GM18909 (cell line): ENCODE measurements at regions not wholly inside any gene's neighbourhood (a gene's known extent, or its start where the extent isn't known, plus 50 kb on each side); places are given as distances from the start of the nearest gene placed in this dataset.
A peak's percentile ranks its signal among the peaks of the same experiment; 100 is the strongest.

Experiments
- ATAC-seq: cut with Tn5 transposase; IDR thresholded peaks from one replicate; pipeline ENCODE4 v1.9.1; 2021; ENCODE audit warnings: mild to moderate bottlenecking; ENCODE audit not compliant: unreplicated experiment, poor library complexity

DNA sequence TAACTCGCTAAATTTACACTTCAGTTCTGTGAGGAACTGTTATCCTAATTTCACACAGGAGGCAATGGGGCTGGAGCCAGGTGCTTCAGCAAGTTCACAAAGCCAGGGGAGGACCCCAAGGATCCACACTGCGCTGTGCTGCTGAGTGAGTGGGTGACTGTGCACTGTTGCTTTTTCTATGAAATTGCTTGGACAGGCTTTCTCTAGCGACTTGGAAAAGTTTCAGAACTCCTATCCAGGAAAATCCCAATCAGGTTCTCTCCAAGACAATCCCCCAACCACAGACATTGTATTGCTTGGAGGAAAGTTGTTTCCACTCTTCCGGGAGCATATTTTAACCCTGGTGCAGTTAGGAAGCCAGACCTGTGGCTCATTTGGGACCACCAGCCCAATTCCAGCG lies 175.9 kb upstream of the CST7 start:
- ATAC-seq, result no peak

DNA sequence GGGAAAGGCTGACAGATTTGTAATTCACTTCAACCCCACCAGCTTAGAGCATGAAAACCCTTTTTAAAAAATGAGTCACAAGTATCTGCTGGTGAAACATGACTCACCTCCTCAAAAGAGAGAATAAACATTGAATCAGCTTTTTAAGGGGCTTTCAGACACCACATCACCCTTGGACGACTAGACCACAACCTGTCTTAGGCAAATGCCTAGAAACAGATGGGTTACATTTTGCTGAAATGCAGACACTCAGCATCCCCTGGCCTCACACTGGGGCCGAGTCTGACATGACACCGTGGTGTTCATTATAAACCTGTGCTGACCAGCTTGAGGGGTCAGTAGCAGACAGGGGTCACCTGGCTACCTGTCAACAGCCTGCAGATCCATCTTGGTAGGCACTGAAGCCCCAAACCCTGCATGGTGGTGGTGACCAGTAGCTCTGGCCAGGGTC lies 175.3 kb upstream of the CST7 start:
- peak; percentile 64 for ATAC-seq

DNA sequence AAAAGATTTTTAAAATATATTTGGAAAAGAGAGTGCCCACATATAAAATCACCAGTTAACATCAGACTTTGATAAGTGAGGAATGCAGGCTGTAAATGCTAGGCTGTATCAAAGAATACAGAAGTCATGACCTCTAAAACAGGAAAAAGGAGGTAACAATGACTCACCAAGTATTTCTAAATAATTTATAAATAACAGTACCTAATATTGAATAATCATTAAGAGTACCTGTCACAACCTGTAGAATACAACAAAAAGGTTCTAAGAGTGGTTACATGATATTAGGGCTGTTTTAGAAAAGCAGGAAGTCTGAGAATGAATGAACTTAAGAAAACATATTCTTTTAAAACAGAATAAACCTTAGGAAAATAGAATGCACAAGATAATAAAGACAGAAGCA lies 173.1 kb upstream of the CST7 start:
- no peak for ATAC-seq

DNA sequence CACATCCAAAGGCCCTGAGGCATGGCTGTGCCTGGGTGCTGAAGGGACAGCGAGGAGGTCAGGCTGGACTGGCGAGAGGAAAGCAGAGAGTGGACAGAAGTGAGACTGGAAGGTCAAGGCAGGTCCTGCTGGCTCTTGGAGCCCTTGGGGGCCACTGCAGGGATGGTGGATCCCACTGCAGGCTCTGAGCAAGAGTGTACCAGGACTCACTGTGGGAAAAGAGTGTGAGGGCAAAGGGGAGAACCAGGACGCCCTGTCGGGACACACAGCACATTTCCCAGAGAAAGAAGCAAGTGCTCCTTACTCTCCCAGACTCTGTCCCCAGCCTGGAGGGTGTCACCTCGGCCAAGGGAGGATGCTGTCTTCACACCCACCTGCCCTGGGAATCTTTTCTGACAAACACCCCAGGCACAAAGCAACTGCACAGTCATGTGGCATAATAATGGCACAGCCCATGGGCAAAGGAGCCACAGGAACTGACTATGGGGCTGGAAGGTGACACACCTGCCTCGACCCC lies 172.3 kb upstream of the CST7 start:
- ATAC-seq, result no peak

DNA sequence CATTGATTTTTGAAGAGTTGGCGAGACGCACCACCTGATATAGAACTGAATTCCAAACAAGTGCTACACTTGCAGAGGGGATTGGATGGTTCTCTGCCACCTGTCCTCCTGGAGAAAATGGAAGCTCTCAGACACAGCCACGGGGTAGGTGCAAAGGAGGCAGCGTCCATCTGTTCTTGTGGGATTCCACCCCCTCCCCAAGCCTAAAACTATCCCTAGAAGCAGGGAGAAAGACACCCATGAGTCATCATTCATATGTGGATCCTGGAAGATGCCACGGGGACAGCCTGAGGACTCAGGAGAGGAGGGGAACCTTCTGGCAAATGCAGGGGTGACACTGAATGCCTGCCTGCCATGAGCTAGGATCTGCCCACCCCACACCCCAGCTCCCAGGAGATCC lies 171.3 kb upstream of the CST7 start:
- ATAC-seq, result no peak

DNA sequence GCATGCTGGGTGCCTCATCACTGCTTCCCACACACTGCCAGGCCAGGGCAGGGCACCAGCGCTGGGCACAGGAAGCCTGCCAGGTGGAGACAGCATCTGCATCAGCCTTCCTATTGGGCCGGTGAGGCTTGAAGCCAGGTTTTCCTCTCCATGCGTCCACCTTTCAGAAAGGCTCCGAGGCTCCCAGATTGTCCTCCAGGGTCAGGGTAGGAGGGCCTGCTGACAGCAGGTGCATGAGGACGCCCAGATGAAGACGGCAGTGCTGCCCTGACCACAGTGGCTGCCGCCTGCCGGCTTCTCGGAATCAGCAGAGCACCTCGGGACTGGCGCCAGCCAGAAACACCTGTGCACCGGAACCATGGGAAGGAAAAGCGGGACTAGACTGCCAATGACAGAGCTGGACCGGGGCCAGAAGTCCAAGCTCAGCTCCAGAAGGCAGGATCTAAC lies 170.5 kb upstream of the CST7 start:
- ATAC-seq, result no peak

DNA sequence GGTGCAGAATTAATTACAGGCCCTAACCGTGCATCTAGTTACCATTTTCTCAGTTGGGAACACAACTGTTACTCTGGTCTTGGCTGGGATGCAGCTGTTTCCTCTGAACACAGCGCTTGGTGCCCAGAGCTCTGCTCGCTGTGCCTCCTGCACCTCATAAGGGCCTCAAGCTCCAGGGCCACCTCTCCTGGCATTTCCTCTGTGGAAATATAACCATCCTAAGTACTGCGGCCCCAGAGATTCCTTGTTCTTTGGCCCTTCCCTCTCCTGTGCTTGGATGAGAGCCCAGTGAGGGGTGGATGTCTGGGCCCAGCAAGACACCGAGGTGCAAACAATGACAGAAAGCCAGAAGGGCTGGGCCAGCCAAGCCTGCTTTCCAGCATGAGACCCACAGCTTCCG lies 169.9 kb upstream of the CST7 start:
- no peak for ATAC-seq

DNA sequence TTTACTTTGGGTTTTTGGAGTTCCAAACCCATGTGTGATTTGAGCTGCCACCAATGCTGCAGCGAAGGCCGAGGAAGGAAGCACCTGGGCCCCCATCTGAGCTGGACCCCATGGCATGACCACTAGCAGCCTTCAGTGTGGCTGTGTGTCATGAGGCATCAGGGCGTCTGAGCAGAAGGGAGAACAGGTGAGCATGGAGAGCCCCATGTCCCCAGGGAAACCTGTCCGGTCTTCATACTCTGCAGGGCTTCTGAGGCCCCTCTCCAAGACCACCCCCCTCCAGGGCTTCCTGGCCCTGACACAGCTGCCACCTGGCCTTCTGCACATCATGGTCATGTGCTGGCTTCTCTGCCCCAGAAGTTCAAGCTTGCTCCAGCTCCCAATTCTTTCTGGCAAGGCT lies 169.1 kb upstream of the CST7 start:
- ATAC-seq, result no peak

DNA sequence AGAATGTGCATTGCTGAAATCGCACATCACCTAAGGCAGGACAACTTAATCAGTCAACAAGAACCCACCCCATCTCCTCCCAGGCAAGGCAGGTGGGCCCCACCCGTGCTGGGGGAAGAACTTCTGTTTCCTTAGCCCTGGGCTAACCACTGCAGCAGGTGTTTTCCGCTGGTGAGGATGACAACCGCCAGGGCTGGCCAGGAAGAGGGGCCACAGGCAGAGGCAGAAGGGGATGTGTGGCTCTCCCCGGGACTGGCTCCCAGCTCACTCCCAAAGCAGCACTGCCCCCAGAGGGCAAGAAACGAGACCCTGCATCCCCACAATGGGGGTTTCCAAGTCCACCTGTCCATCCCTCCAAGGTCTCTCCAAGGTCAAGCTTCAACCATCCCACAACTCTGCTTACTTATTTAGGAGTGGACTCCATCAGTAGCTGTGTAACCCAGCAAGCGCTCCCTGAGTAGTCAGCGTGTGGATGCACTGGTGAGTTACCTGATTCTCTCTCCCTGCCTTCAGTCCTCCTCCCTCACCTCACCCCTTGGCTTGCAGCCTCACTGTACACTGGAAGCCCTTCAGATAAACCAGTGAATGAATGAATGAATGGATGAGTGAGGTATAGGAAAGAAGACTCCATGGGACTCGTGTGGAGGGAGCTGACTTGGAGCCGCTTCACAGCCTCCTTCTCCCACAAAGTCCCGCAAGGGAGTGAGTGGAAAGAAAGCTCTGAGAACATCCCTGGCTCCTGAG lies 168.2 kb upstream of the CST7 start:
- no peak for ATAC-seq

DNA sequence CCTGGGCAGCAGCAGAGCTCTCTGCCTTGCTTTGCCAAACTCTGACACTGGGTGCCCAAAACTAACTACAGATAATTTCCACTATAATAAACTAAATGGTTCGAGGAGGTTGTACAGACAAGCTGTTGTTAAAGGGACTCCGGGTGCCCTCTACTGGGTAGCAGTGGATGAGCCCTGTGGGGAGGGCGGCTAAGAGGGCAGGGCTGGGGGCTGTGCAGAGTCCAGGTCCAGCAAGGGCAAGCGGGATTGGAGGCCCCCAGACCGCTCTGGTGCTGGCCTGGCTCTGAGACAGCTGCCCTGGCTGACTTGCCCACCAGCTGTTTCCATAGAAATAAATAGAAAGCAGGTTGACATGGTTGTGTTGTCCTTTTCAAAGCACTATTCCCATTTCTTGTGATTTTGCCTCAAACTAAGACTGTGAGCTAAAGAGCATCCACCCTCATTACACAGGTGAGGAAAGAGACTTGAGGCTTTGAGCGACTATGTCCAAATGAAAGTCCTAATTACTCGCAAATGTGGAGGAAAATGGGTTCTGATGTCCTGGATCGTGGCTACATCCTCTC lies 167.6 kb upstream of the CST7 start:
- no peak for ATAC-seq

DNA sequence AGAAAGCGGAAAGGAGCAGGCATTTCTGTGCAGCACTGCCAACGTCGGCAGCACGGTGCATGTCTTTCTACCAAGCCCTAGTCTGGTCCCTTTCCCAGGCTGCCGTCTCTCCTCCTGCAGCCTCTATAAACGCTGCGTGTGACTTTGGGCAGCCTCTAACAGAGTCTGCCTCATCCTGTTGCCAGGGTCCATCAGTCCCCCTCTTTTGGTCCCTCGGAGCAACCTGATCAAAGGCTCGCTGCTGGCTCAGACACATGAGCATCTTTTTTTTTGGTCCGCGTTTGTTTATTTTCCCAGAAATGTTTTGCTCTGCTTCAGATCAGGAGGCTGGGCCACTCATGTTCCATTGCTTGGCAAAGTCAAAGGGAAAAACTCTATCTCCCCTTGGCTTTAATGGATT lies 166.8 kb upstream of the CST7 start:
- no peak for ATAC-seq

DNA sequence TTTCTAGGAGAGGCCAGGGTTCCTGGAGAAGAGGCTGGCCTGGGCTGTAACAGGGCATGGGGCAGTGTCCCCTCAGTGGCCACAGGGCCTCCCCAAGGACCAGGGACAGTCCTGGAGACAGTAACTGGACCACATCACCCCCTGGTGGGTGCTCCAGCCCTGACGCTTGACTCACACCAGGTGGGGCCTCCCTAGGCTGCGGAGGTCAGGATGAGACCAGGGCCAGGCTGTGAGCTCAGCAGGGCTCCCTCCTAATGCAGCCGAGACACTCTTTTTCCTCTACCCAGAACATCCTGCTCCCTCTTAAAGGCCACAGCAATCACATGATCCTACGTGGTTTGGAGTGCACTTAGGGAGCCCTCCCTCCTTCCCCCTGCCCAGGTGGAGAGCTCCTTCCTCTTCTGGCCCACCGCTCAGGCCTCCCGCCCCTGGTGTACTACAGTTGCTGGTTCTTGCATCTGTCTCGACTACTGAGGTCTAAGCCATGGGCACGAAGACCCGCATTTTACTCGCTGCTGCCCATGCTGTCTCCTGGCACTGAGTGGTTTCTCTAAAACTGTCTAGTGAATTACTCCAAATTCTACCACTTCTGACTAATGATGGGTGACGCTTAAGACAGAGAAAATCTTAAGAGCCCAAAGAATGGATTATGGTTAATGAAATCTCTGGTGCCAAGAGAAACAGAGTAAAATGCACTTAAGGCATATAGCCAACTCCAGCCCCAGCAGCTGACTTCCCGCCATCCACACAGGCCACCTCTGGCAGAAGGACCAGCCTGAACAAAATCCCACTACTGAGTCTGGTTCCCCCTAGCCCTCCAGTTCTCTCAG lies 166.1 kb upstream of the CST7 start:
- ATAC-seq, result no peak

DNA sequence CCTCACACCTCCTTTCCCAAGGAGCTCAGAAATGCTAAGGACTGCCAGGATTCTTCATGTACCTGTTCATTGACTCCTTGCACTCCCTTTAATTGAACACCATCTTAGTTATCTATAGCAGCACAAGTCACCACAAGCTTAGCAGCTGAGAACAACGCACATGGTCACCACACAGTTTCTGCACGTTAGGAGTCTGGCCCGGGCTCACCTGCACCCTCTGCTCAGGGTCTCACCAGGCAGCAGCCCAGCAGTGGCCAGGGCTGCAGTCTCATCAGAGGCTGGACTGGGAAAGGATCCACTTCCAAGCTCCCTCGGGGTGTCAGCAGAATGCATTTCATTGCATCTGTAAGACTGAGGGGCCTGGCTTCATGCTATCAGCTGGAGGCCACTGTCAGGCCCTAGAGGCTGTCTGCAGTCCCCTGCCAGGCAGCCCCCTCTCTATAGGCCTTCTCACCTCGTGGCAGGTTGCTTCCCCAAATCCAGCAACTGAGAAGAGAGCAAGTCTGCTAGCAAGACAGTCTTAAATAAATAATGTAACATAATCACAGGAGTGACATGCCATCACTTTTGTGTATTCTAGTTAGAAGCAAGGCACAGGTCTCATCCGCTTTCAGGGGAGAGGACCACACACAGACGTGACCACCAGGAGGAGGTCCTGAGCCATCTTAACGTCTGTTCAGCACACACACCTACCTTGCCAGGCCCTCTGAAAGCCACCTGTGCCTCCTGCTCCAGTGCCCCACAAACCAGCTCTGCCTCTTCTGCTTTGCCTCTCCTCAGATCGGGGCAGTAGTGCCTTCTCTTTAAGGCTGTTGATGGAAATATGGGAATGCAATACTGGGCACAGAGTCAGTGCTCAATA lies 165.2 kb upstream of the CST7 start:
- peak; percentile 60 for ATAC-seq

DNA sequence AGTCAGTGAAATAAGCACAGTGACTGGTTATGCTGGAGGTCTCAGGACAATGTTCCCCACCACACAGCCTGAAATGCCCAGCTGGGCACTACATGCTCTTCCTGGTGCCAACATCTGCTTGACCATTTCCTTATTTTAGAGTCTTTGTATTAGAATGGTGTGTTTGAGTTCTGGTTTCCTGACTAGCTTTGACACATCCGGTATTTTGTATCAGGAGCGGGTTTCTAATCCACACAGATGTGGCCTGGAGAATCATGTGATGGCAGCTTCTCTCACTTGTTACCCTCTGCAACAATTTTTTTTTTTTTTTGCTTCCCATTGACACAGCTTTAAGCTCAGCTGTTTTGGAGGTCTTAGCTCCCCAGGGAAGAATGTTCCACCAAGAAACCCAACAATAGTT lies 164.5 kb upstream of the CST7 start:
- ATAC-seq, result peak; percentile 6

DNA sequence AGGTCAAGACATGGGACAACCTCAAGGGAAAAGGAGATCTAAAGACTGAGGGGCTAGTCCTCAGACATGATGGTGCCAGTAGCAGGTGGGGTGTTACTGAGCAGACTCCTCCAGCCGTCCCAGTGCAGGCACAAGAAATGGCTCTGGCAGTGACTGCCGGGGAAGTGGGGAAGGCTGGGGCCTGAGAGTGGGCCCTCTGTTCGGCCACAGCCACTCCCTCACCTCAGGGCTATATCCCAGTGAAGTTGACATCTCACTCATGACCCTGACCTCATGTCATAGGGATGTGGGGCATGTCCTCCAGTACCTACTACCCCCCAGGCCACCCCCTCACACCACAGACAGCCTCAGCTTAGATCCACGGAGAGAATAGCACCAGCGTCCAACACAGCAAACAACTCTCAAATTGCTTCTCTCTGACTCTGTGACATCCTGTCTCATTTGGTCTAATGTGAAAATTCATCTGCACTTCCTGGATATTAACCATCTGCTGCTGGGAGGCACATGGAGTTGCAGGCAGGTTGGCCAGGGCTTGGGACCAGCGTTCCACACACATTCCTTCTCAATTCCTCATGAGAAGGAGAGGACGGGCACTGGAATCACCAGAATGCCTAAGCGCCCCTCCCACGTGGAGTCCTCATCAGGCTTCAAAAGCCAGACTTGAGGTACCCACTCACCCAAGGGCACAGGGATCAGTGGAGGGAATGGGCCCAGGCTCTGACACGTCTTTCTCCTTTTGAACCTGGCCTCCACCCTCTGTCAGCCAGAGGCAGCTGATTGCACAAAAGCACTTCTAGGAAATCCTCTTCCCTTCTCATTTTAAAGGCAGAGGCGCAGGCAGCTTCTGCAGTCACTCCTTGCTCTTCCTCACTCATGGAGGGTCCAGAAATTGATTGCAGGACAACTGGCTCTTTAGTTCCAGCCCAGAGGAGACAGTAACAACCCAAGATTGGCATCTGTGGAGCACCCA lies 163.6 kb upstream of the CST7 start:
- ATAC-seq, result no peak

DNA sequence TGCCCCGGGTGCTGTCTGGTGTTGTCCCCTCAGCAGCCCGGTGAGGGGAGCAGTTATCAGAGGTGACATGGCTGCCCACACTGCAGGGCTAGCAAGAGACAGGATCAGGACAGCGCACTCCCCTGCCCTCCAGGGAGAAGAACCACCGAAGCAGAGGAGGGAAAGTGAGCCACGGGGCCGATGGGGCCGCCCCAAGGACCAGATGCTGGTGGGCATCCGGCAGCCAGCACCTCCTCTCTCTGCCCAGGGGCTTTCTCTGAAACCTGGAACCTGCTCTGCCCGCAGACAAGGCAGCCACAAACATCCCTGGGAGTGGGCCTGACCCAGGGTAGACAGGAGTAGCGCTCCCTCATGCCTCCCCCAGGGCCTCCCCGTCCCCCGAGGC lies 163.0 kb upstream of the CST7 start:
- ATAC-seq, result no peak

DNA sequence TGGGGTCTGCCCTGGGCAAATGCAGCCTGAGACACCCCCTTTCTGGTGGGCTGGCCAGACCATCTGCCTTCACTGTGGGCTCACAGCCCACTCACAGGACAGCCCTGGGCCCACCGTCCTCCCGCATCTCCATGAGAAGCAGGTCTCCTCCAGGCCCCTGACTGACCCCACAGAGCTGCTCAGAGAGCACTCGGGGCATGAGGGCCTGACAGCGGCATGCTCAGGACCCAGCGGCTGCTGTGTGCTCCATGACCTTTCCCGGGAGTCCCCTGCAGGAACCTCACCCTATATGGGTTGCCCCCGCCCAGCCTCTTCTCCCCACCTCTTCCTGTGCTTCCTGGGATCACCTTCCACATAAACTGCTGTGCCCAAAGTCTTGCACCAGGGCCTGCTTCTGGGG lies 162.4 kb upstream of the CST7 start:
- no peak for ATAC-seq

DNA sequence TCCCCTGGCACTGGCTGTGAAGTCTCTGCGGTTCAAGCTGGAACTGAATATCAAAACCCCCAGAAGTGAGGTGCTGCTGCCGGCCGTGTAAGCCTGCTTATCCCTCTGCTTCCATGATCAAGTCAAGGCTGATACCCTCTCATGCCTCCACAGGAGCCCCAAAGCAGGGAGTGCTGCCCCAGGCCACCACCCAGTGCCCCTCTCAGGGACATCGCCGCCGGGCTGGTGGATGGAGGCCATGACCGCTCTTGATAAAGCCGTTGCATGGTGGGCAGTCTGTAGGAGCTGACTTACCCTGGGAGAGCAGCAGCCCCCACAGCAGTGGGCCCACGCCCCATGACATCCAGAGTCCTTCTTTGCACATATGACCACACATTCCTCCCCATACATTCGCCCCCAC lies 162.0 kb upstream of the CST7 start:
- no peak for ATAC-seq

DNA sequence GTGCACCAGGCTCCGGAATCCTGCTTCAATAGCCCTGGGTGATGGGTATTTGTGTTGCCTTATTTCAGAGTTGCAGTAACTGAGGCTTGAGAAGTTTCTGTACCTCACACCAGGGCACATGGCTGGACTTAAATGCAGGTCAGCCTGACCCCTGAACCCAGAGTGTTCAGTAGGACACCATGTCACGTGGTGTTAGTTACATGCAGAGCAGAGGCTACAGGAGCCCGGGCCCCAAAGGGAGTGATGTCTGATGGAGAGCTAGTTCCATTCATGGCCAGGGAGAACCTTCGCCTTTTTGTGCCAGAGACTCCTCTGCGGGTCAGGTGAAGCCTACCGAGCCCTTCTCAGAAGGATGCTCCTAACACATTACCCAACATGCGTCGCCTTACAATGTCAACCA lies 161.4 kb upstream of the CST7 start:
- no peak for ATAC-seq
